ENCODE measurements at regions not wholly inside any gene's neighbourhood (a gene's known extent, or its start where the extent isn't known, plus 50 kb on each side); places are given as distances from the start of the nearest gene placed in this dataset.
"Not testable (repeated sequence)": the region's sequence is repeated elsewhere in the genome, so short reads cannot be mapped to it uniquely, and the experiment has no call there.

- DNase-seq: no peak
Measured at GRCh38 chr14:43145361-43145760, 1361.7 kb downstream of the FSCB start.

- DNase-seq: no peak
Measured at GRCh38 chr14:43143106-43143505, 1364.0 kb downstream of the FSCB start.

- DNase-seq: no peak
Measured at GRCh38 chr14:43141636-43142191, 1365.4 kb downstream of the FSCB start.

GRCh38 chr14:43140453-43140852, 1366.6 kb downstream of the FSCB start:
- DNase-seq: no peak

GRCh38 chr14:43135877-43136411, 1371.1 kb downstream of the FSCB start:
- no peak for DNase-seq

GRCh38 chr14:43132441-43132840, 1374.6 kb downstream of the FSCB start:
- no peak for DNase-seq

DNA sequence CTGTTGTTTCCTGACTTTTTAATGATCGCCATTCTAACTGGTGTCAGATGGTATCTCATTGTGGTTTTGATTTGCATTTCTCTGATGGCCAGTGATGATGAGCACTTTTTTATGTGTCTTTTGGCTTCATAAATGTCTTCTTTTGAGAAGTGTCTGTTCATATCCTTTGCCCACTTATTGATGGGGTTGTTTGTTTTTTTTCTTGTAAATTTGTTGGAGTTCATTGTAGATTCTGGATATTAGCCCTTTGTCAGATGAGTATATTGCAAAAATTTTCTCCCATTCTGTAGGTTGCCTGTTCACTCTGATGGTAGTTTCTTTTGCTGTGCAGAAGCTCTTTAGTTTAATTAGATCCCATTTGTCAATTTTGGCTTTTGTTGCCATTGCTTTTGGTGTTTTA, 1378.7 kb downstream of the FSCB start:
- DNase-seq: not testable (repeated sequence)

- DNase-seq: not testable (repeated sequence)
Measured at GRCh38 chr14:43127874-43128273, 1379.2 kb downstream of the FSCB start.

DNA sequence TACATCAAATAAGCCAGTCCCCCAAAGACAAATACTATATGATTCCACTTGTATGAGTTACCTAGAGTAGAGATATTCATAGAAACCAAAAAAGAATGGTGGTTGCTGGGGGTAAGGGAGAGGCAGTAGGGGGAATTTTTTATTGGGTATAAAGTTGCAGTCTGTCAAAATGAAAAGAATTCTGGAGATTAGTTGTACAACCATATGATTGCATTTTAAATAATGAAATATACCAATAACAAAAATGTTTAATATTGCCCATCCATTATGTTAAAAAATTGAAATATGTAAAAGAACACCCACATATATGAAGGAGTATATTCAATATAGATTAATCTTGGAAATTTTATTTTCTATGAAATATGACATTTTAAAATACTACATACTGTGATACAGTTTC, 1383.5 kb downstream of the FSCB start:
- no peak for DNase-seq

DNA sequence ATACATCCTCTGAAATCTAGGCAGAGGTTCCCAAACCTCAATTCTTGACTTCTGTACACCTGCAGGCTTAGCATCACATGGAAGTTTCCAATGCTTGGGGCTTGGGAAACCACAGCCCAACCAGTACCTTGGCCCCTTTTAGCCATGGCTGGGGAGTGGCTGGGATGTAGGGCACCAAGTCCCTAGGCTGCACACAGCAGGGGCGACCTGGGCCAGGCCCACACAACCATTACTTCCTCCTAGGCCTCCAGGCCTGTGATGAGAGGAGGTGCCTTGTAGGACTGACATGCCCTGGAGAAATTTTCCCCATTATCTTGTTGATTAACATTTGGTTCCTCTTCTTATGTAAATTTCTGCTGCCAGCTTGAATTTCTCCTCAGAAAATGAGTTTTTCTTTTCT, 1387.4 kb downstream of the FSCB start:
- no peak for DNase-seq

DNA sequence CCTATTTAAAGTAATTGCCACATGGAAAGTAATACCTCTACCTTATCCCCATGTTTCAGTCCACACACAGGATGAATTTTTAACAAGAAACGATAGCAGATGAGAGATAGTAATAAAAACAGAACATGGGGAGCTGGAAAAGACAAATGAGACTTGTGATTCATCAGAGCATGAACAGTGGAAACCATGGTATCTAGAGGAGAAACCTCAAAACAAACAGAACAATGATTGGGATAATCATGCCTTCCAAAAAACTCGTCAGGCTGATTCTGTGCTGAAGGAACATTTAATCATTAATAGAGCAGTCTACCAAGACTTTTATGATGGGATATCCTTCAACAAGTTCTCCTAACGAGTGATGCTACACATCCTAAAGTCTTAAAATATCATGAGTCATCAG, 1390.7 kb downstream of the FSCB start:
- no peak for DNase-seq

DNA sequence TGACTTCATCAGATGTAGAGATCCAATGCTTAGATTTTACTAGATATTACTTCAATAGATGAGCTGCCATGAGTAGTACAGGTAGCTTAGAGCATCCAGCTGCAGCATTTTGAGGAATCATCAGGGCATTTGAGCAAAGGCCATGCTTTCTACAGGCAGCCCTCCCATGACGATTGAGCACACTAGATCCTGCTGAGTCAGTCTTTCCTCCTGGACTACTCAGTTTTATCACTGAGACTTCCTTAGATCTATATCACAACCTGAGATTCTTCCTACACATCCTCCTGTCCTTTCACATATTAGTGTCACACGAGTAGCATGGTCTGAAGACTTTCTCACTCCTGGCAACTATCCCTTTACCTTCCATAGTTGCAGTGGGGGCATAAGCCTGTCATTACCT, 1401.8 kb downstream of the FSCB start:
- no peak for DNase-seq

DNA sequence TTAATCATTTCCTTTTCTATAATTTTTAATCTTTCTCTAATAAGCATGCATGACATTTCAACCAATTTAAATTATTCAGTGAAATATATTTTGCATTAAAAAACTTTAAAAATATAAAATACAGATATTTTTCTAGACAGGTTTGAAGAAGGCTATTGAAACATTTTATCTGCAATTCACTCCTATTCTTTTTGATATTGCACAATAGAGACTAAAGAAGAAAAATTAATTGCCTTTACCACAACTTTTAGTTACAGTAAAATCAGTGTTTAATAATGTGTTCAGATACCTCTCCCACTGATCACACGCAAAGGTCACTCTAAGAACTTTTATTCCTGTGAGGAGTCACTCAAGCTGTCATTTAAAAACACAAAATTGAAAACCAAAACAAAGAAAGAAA, 1416.7 kb downstream of the FSCB start:
- no peak for DNase-seq

GRCh38 chr14:43087666-43088065, 1419.4 kb downstream of the FSCB start:
- DNase-seq: no peak

DNA sequence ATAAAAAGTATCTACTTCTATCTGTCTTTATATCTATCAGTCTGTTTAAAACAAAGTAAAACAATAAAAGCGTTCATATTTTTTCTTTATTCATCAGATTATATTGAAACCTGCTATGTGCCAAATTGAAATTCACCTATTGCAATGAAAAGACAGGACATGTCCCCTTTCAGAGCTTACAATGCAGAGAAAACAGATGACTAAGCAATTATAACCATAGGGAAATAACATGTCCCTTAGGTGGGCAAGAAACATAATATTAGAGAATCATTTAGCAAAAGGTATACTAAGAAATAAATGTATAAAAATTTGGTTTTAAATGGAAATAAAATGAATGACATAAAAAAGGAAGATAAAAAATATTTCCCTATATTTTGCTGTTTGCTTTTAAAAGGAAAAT, 1421.3 kb downstream of the FSCB start:
- DNase-seq: no peak

DNA sequence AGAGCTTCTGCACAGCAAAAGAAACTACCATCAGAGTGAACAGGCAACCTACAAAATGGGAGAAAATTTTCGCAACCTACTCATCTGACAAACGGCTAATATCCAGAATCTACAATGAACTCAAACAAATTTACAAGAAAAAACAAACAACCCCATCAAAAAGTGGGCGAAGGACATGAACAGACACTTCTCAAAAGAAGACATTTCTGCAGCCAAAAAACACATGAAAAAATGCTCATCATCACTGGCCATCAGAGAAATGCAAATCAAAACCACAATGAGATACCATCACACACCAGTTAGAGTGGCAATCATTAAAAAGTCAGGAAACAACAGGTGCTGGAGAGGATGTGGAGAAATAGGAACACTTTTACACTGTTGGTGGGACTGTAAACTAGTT, 1439.7 kb downstream of the FSCB start:
- DNase-seq: not testable (repeated sequence)

DNA sequence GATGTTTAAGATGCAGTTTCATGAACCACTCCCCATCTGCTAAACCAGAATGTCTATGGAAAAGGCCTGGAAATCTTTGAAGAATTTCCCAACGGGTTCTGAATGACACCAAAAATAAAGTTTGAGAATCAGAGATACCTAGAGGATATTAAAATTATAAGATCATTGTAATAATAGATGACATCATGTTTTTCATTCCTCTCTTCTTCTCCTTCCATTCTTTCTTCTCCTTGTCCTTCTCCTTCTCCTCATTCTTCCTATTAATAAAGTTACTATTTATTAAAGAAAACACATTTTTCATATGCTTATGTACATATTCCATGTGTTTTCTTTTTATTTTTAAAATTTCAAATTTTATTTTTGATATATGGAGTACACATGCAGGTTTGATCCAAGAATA, 1449.4 kb downstream of the LRFN5 start:
- no peak for DNase-seq

DNA sequence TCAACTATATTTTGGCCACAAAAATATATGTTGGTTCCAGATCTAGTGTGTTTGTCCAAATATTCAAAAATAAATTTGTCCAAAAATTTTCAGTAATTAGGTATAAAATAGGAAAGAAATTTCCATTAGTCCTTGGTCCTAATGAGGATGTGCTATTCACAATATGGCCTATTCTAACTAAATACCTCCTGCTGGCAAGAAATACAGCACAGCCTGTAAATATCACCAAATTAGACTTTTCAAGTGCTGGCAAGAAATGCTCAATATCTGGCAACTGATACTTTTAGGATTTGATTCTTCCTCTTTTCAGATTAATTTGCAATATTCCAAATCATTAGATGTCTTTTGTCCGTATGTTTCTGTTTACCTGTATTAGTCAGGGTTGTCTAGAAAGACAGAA, 1446.2 kb downstream of the LRFN5 start:
- DNase-seq: no peak

DNA sequence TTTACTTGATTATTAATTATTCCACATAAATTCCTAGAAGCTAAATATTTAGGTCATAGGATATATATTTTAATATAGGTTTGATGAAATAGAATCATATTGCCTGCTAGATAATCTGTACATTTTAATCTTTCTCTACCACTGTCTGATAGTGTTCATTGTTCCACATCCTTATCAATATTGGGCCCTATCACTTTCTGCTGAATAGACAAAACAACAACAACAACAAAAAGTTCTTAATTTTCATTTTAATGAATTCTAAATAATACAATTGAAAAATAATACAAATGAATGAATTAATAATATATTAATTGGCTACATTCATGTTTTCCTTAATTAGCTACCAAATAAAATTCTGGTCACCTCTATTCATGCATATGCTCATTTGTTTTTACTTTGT, 1437.2 kb downstream of the LRFN5 start:
- no peak for DNase-seq

GRCh38 chr14:43042408-43042807, 1435.7 kb downstream of the LRFN5 start:
- DNase-seq: no peak

GRCh38 chr14:43041976-43042375, 1435.3 kb downstream of the LRFN5 start:
- DNase-seq: no peak

DNA sequence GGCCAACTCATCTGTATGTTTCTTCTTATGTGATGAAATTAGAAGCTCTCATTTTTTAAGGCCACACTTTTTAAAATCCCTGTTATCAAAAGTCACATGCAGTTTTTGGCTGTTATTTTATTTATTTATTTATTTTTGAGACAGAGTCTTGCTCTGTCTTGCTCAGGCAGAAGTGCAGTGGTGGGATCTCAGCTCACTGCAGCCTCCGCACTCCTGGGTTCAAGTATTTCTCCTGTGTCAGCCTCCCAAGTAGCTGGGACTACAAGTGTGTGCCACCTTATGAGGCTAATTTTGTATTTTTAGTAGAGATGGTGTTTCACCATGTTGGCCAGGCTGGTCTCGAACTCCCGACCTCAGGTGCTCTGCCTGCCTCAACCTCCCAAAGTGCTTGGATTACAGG, 1434.5 kb downstream of the LRFN5 start:
- DNase-seq: no peak

- no peak for DNase-seq
Measured at GRCh38 chr14:43039881-43040280, 1433.2 kb downstream of the LRFN5 start.

GRCh38 chr14:43031598-43031997, 1424.9 kb downstream of the LRFN5 start:
- DNase-seq: no peak

GRCh38 chr14:43022094-43022800, 1415.6 kb downstream of the LRFN5 start:
- no peak for DNase-seq
